CD4-positive, alpha-beta T cell treated with Interleukin-12 subunit alpha and Interleukin-12 subunit beta, for 1 hour (primary cell): ENCODE measurements at regions not wholly inside any gene's neighbourhood (a gene's known extent, or its start where the extent isn't known, plus 50 kb on each side); places are given as distances from the start of the nearest gene placed in this dataset.
"Not testable (repeated sequence)": the region's sequence is repeated elsewhere in the genome, so short reads cannot be mapped to it uniquely, and the experiment has no call there.

Source experiments
- DNase-seq: peaks from one replicate; pipeline ENCODE4 v3.0.0-alpha.2; 2020

- DNase-seq = not testable (repeated sequence)
Observed at GRCh38 chr16:60078819-60079218, 1344.7 kb upstream of the GOT2 start.

- DNase-seq = no peak
Observed at GRCh38 chr16:60077861-60078260, 1343.7 kb upstream of the GOT2 start.

- DNase-seq = no peak
Observed at GRCh38 chr16:60074378-60074777, 1340.3 kb upstream of the GOT2 start.

- DNase-seq = no peak
Observed at GRCh38 chr16:60073376-60073775, 1339.3 kb upstream of the GOT2 start.

- no peak for DNase-seq
Observed at GRCh38 chr16:60064026-60064425, 1329.9 kb upstream of the GOT2 start.

GRCh38 chr16:60061396-60061795 is 1327.3 kb upstream of the GOT2 start:
- no peak for DNase-seq

- DNase-seq = no peak
Observed at GRCh38 chr16:60060731-60061130, 1326.6 kb upstream of the GOT2 start.

- DNase-seq = no peak
Observed at GRCh38 chr16:60059141-60059540, 1325.0 kb upstream of the GOT2 start.

- no peak for DNase-seq
Observed at GRCh38 chr16:60041671-60042070, 1307.6 kb upstream of the GOT2 start.

- DNase-seq = no peak
Observed at GRCh38 chr16:60031740-60032139, 1297.6 kb upstream of the GOT2 start.

- DNase-seq = no peak
Observed at GRCh38 chr16:60027351-60027750, 1293.2 kb upstream of the GOT2 start.

GRCh38 chr16:60013076-60013475 is 1279.0 kb upstream of the GOT2 start:
- DNase-seq = no peak

GRCh38 chr16:60001523-60001922 is 1267.4 kb upstream of the GOT2 start:
- no peak for DNase-seq

GRCh38 chr16:59997706-59998105 is 1263.6 kb upstream of the GOT2 start:
- no peak for DNase-seq

GRCh38 chr16:59993101-59993500 is 1259.0 kb upstream of the GOT2 start:
- no peak for DNase-seq

- DNase-seq = no peak
Observed at GRCh38 chr16:59991171-59991570, 1257.1 kb upstream of the GOT2 start.

GRCh38 chr16:59988591-59988990 is 1254.5 kb upstream of the GOT2 start:
- no peak for DNase-seq

- no peak for DNase-seq
Observed at GRCh38 chr16:59975953-59976352, 1241.8 kb upstream of the GOT2 start.

- no peak for DNase-seq
Observed at GRCh38 chr16:59973966-59974365, 1239.8 kb upstream of the GOT2 start.

- no peak for DNase-seq
Observed at GRCh38 chr16:59971264-59971663, 1237.1 kb upstream of the GOT2 start.

- no peak for DNase-seq
Observed at GRCh38 chr16:59964232-59964924, 1230.3 kb upstream of the GOT2 start.

GRCh38 chr16:59959311-59959710 is 1225.2 kb upstream of the GOT2 start:
- DNase-seq = no peak

- no peak for DNase-seq
Observed at GRCh38 chr16:59950431-59950830, 1216.3 kb upstream of the GOT2 start.

GRCh38 chr16:59944041-59944440 is 1209.9 kb upstream of the GOT2 start:
- DNase-seq = not testable (repeated sequence)

- DNase-seq = no peak
Observed at GRCh38 chr16:59941594-59941993, 1207.5 kb upstream of the GOT2 start.
